GM18858 (cell line): ENCODE measurements at regions not wholly inside any gene's neighbourhood (a gene's known extent, or its start where the extent isn't known, plus 50 kb on each side); places are given as distances from the start of the nearest gene placed in this dataset.
"Not testable (repeated sequence)": the region's sequence is repeated elsewhere in the genome, so short reads cannot be mapped to it uniquely, and the experiment has no call there.

Source experiments
- ATAC-seq: cut with Tn5 transposase; IDR thresholded peaks from one replicate; pipeline ENCODE4 v1.9.1; 2021; ENCODE audit not compliant: unreplicated experiment

GRCh38 chr9:91019871-91020270 lies 218.3 kb downstream of the SYK start:
- not testable (repeated sequence) for ATAC-seq

- not testable (repeated sequence) for ATAC-seq
Measured at GRCh38 chr9:91021656-91022055, 220.0 kb downstream of the SYK start.

GRCh38 chr9:91023741-91024140 lies 222.1 kb downstream of the SYK start:
- ATAC-seq, result no peak

- no peak for ATAC-seq
Measured at GRCh38 chr9:91024841-91025240, 223.2 kb downstream of the SYK start.

GRCh38 chr9:91025856-91026255 lies 224.2 kb downstream of the SYK start:
- no peak for ATAC-seq

- no peak for ATAC-seq
Measured at GRCh38 chr9:91026266-91026665, 224.6 kb downstream of the SYK start.

- no peak for ATAC-seq
Measured at GRCh38 chr9:91027005-91027404, 225.4 kb downstream of the SYK start.

GRCh38 chr9:91028166-91028827 lies 226.7 kb downstream of the SYK start:
- ATAC-seq, result no peak

- no peak for ATAC-seq
Measured at GRCh38 chr9:91029650-91030361, 228.2 kb downstream of the SYK start.

GRCh38 chr9:91032121-91032531 lies 230.5 kb downstream of the SYK start:
- no peak for ATAC-seq

- ATAC-seq, result no peak
Measured at GRCh38 chr9:91033270-91033669, 231.7 kb downstream of the SYK start.

GRCh38 chr9:91033797-91034196 lies 232.2 kb downstream of the SYK start:
- ATAC-seq, result no peak

- no peak for ATAC-seq
Measured at GRCh38 chr9:91034521-91034920, 232.9 kb downstream of the SYK start.

GRCh38 chr9:91034976-91035824 lies 233.6 kb downstream of the SYK start:
- ATAC-seq, result no peak

GRCh38 chr9:91035825-91036208 lies 234.2 kb downstream of the SYK start:
- no peak for ATAC-seq

- ATAC-seq, result no peak
Measured at GRCh38 chr9:91036356-91036755, 234.7 kb downstream of the SYK start.

- ATAC-seq, result no peak
Measured at GRCh38 chr9:91036826-91037510, 235.3 kb downstream of the SYK start.

- ATAC-seq, result no peak
Measured at GRCh38 chr9:91037511-91038482, 236.2 kb downstream of the SYK start.

- no peak for ATAC-seq
Measured at GRCh38 chr9:91038483-91039124, 237.0 kb downstream of the SYK start.
